NCI-H187 (cell line): ENCODE measurements at regions not wholly inside any gene's neighbourhood (a gene's known extent, or its start where the extent isn't known, plus 50 kb on each side); places are given as distances from the start of the nearest gene placed in this dataset.
"Not testable (repeated sequence)": the region's sequence is repeated elsewhere in the genome, so short reads cannot be mapped to it uniquely, and the experiment has no call there.

Source experiments
- DNase-seq, 2 experiments: peaks; one replicate each; lab custom pipeline; 2025; lab: John Stamatoyannopoulos, UW

DNA sequence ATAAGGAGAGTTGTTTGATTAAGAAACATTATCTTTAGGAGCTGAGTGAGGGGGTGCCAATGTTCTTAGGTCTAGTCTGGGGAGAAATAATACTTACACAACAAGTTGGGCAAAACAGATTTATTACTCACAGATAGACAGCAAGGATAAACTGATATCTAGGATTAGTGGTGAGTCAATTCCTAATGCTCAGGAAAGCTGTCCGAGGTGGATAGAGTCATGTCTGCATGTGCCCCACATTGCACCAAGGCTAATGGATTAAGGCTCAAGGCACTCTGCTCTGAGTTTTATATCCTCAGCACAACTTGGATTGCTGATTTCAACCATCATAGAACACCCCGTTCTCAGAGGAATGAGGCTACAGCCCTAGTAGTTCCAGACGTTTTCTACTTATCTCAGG lies 1042.3 kb downstream of the OTOL1 start:
- no peak for DNase-seq

DNA sequence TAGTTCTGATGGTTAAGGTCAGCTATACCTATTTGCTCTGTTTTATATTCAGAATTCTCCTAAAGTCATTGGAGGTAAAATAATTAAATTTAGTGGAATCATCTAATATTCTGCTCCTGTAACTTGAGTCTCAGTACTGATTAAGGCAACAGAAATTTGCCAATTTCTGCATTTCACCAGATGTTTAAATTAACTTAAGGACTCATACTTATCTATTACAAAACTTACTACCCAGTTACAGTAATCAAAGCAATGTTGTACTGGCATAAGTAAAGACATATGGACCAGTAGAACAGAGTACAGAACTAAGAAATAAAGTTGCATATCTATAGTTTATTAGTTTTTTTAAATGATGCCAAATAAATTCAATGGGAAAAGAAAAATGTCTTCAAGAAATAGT lies 1043.8 kb downstream of the OTOL1 start:
- no peak for DNase-seq

DNA sequence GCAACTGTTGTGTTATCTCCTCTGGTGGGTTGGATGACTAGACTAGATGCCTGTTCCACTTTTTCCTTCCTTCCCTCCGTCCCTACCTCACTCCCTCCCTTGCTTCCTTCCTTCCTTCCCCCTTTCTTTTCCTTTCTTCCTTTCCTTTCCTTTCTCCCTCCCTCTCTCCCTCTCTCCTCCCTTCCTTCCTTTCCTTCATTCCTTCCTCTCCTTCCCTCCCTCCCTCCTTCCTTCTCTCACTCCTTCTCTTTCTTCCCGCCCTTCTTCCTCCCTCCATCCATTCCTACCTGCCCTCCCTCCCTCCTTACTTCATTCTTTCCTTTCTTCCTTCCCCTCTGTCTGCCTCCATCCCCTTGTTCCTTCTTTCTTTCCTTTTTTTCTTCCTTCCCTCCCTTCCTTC lies 1045.3 kb downstream of the OTOL1 start:
- DNase-seq = no peak

DNA sequence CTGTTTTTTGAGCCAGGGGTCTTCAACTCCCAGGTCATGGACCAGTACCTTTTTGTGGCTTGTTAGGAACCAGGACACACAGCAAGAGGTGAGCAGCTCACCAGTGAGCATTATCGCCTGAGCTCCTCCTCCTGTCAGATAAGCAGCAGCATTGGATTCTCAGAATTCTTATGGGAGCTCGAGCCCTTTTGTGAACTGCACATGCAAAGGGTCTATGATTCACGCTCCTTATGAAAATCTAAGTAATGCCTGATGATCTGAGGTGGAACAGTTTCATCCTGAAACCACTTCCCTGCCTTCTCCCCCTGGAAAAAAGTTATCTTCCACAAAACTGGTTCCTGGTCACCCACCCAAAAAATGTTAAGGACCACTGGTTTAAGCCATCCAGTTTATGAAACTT lies 1047.6 kb downstream of the OTOL1 start:
- no peak for DNase-seq

DNA sequence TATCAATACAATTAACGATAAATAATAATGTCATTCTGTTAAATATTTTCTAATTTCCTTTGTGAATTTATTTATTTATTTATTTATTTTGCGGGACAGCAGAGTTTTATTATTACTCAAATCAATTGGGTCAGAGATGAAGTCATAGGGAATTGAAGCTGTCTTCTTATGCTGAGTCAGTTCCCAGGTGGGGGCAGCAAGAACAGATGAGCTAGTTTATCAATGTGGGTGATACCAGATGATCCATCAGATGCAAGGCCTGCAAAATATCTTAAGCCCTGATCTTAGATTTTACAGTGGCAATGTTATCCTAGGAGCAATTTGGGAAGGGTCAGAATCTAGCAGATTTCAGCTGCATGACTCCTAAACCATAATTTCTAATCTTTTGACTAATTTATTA lies 1050.3 kb downstream of the OTOL1 start:
- no peak for DNase-seq

DNA sequence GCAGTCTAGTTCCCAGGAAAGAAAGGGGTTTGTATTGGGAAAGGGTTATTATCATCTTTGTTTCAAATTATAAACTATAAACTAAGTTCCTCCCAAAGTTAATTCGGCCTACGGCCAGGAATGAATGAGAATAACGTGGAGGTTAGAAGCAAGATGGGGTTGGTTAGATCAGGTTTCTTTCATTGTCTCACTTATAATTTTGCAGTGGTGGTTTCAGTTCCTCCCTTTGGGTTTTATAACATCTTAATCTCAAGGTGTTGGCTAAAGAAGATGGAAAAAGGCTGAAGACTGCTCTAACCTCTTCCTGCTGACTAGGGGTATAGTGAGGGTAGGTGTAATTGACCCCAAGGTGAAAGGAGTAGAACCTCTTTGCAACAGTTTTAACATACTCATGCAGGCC lies 1050.7 kb downstream of the OTOL1 start:
- no peak for DNase-seq

DNA sequence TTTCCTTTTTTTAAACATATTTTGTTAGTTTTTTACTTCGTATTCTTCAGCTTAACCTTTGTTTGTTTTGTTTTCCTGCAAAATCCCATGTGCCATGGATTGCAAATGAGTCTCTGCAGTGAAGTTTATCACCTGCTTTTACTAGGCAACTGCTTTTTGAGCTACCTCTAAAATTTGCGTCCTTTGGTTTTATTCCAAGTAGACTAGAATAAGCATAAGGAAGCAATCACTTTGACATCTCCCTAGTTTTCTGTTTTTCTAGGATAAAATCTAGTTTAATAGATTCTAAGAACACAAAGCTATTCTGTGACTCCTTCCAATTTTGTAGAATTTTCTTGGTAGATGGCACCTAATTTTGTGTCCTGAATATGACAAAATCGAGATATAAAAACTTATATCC lies 1059.2 kb downstream of the OTOL1 start:
- no peak for DNase-seq

DNA sequence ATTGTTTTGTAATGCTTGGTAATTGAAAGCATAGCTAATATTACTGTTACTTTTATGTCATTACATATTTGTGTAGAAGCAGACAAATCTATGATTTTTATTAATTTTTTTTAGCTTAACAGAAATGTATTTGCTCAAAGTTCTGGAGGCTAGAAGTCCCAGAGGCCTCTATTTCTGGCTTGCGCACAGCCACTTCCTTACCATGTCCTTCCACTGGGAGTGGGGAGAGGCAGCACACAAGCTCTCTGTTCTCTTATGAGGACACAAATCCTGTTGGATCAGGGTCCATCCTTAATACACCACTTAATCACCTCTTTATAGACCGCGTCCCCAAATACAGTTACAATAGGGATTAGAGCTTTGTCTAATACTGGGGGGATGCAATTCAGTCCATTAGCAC lies 1061.4 kb downstream of the OTOL1 start:
- DNase-seq = no peak

DNA sequence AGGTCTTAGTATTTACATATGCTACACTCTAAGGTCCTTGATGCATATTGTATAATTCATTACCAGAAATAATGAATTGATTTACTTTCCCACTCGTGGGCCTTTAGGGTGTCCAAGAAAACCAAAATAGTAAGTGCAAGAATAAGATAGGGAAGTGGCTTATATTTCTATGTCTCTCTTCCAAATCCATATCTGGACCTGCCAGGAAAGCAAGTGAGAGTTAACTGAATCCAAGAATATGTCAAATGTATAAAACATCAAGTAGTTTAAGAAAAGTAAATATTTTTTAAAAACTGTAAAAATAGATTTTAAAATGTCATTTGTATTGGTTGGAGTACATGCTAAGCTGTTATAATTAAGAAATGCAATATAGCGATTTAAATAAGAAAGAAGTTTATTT lies 1072.1 kb downstream of the OTOL1 start:
- no peak for DNase-seq

DNA sequence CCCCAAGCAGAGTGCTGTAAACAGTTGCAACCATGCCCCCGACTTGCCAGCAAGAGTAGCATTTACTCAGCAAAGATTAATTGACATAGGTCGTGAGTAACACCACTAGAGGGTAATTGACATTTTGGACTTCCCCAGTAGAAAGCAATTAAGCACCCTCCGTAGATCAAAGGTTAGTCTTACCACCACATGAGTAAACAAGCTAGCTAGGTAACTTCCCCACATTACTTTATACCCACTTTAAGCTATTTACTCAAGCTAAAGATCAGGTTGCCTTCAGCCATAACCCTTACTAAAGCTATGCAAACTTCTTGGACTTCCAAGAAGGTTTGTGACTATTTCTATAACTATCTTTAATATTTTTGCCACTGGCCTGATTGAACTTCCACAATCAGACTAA lies 1072.7 kb downstream of the OTOL1 start:
- DNase-seq = no peak

DNA sequence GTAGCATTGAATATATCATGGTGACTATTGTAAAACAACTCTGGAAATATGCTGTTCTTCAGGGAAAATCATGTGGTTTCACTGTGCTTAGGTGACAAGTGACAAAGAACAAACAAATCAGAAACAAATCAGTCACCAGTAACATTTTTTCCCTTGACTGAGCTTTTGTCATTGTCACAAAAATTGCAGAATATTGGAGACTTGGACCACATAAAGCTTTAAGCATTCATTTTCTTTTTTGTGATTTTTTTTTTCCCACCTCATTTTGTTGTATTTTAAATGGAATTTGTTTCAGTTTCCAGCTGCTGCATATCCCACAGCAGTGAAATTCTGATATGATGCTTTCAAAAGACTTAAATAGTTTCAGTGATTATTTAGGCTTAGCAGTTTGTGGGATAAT lies 1088.4 kb downstream of the OTOL1 start:
- no peak for DNase-seq

DNA sequence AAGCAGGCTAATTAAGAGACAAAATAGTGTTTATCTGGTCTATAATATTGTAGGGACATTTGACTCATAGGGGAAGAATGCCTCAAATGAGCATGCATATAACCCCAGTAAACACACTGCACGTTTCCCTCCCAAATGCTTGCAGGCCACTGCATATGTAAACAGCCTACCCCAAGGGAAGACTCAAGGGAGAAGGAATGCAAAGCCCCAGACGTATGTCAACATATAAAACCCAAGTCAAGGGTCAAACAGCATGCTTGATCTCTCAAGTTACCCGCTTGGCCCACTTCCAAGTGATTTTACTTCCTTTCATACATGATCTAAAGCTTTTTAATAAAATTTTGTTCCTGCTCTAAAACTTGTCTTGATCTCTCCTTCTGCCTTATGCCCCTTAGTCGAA lies 1090.0 kb downstream of the OTOL1 start:
- no peak for DNase-seq

DNA sequence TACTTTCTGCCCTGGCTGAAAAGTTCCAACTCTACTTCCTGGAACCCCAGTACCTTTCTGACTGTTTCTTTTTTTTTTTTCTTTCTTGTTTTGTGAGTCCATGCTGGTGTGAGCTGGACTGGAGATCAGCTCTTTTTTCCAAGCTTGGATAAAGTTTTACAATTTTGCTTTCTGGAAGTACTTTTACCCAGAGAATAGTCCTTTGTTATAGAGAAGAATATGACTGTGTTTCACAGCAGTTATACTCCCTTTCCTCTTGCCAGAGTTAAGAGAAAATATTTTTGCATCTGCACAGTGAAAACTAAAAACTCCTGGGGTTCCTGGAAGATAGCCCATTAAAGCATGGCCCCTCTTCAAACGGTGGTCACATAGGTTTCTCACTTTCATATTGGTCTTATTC lies 1100.6 kb downstream of the OTOL1 start:
- no peak for DNase-seq

DNA sequence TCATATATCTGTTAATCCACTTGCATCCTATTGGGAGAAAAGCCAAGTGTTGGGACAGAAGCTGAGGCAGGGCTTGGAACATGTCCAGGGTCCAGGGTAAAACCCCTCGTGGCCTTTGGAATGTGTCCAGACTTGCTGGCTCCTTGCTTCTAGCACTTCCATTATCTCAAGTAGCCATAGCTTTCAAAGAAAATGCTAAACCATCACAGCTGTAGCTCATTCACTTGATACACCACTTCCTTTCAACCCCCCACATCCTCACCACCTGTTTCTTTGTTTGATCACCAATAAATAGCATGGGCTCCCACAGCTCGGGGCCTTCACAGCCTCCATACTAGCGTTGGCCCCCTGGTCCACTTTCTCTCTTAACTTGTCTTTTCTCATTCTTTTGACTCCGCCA lies 1101.9 kb downstream of the OTOL1 start:
- not testable (repeated sequence) for DNase-seq

DNA sequence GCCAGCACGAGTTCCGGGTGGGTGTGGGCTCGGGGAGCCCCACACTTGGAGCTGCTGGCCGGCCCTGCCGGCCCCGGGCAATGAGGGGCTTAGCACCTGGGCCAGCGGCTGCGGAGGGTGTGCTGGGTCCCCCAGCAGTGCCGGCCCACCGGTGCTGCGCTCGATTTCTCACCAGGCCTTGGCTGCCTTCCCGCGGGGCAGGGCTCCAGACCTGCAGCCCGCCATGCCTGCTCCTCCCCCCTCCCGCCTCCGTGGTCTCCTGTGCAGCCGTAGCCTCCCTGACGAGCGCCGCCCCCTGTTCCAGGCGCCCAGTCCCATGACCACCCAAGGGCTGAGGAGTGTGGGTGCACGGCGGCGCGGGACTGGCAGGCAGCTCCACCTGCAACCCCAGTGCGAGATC lies 1103.1 kb downstream of the OTOL1 start:
- not testable (repeated sequence) for DNase-seq

DNA sequence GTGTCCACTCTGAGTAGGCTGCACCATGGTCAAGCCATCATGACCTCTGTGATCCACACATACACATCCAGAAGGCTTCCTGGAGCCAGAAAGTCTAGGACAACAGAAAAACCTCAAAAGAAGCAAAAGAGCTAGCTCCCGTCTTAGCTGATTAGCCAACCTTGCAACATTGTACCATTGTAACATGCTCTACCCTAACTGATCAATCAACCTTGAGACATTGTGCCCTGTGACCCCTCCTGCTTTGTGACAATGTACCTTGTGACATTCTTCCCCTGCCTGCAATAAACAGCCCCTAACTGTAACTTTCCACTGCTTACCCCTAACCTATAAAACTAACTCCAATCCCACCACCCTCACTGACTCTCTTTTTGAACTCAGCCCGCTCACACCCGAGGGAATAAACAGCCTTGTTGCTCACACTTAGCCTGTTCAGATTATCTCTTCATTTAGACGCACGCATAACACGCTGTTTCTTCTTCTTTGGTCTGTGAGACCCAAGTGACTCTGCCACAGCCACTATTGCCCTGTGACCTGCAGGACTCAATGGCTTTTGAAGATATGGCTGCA lies 1104.6 kb downstream of the OTOL1 start:
- no peak for DNase-seq

DNA sequence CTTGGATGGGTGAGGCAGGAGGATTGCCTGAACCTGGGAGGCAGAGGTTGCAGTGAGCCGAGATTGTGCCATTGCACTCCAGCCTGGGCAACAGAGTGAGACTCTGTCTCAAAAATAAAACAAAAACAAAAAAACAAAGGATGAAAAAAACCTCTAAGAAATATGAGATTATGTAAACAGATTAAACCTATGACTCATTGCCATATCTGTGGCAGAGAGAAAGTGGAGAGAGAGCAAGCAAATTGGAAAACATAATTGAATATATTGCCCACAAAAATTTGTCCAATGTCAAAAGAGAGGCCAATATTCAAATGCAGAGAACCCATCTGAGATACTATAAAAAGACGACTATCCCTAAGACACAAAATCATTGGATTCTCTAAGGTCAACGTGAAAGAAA lies 1106.0 kb downstream of the OTOL1 start:
- DNase-seq = no peak

DNA sequence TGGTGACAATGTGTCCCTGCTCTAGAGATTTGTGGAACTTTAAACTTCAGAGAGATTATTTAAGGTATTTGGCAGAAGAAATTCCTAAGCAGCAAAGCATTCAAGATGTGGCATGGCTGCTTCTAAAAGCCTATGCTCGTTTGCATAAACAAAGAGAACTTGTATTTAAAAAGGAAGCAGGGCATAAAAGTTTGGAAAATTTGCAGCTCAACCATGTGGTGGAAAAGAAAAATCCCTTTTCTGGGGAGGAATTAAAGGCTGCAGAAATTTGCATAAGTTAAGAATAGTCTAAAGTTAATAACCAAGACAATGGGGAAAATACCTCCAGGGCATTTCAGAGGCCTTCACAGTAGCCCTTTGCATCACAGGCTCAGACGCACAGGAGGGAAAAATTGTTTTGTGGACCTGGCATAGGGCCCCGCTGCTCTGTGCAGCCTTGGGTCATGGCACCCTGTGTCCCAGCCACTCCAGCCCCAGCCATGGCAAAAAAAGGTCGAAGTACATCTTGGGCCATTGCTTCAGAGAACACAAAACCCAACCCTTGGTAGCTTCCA lies 1109.1 kb downstream of the OTOL1 start:
- DNase-seq = no peak

DNA sequence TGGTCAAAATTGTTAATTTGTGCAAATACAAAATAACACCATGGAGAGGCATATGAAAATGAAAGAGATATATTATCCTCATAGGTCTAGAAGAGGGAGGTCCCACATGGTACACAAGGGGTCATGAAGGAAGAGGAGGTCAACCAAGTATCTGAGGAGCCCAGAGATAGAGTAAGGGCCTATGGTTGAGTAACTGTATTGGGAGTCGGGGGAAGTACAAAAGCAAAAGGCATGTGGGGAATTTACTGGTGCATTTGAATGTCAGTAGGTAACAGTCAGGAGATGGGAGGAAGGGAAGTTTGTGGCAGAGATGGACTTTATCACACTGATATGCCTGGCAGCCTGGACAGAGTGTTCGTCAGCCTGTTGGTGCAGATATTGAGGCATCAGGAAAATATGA lies 1113.7 kb downstream of the OTOL1 start:
- DNase-seq = no peak

DNA sequence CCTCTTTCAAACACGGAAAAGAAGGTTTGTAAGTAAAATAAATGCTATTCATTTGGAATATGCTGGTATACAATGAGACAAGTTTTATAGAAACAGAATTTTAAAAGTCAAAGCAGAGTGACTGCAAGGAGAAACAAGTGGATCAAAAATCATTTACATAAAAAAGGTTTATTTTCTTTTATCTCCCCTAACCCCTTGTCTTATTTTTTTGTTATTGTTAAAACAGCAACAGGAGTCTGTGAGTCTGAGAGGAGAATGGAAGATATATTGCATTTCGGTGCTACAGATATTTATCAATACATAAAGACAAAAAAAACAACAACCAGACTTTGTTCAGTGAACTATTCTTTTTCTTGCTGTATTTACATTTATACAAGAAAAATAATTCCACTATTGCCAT lies 1116.4 kb downstream of the OTOL1 start:
- DNase-seq = no peak

DNA sequence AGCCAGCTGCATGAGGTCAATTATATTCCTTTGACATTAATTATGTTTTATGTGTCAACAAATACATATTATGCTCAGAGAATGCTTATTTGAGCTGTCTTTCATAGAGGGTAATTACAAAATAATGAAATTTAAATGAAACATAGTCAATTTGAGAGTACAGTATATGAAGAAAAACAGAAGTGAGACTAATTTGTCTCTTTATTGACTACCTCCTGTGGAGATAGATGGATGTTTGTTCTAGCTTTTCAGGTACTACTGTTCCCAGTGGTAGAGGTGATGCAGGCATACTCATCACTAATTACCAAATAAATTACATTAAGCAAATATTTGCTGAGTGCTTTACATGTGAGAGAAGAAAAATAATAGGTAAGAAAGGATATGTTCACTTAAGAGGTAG lies 1129.6 kb downstream of the OTOL1 start:
- DNase-seq = no peak

DNA sequence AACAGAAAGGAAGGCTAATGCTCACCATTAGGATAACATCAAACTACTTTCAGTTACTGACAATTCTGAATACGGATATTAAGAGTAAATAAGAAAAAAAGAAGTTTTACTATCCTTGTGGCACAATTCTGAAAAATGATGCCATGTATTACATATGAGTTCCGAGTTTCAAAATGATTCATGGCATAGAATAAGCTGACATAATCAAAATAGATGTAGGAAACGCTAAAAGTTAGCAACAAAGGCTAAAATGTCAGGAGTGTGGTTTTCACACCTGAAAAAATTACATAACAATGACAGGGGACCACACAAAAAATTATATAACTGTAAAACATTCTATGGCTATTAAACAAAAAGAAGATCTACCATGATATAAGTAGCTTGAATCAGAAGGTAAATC lies 1131.9 kb downstream of the OTOL1 start:
- DNase-seq = no peak

DNA sequence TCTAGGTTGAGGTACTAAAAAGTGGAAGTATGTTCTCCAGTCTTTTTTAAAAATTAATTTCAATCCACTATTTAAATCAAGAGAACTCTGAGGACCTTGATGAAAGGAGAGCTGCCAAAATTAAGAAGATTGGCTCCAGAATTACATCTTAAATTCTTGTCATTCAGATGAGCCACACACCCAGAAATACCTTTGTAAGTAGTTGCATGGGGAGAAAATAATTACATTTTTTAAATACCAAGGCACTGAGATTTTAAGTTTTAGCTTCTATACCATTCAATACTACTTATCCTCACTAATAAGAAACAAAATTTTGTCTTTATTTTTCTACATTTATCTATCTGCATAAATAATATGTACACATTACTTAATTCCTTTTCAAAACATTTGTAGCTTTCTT lies 1132.8 kb downstream of the OTOL1 start:
- DNase-seq = no peak

DNA sequence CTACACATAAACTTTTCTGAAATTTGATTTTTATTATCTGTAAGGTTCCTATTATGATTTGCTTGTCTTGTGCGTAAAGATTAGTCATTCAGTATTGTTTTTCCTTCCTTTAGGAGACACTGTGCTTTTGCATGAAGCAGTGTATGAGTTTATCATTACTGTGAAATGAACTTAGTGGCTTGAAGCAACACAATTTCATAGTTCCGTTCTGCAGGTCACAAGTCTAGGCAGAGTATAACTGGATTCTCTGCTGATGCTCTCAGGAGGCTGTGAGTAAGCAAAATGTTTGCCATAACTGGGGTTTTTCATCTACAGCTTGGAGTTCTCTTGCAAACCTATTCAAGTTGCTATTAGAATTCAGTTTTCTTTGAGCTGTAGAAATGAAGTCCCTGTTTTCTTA lies 1136.1 kb downstream of the OTOL1 start:
- no peak for DNase-seq

DNA sequence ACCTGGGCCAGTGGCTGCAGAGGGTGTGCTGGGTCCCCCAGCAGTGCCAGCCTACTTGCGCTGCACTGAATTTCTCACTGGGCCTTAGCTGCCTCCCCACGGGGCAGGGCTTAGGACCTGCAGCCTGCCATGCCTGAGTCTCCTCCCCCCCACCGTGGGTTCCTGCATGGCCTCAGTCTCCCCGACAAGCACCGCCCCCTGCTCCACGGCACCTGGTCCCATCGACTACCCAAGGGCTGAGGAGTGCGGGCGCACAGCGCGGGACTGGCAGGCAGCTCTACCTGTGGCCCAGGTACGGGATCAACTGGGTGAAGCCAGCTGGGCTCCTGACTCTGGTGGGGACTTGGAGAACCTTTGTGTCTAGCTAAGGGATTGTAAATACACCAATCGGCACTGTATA lies 1143.6 kb downstream of the OTOL1 start:
- not testable (repeated sequence) for DNase-seq
